Fibroblast of lung (primary cell): ENCODE measurements at regions not wholly inside any gene's neighbourhood (a gene's known extent, or its start where the extent isn't known, plus 50 kb on each side); places are given as distances from the start of the nearest gene placed in this dataset.

ENCODE experiments used
- DNase-seq, 2 donors: peaks; one replicate each; pipeline versions ENCODE4 v3.0.0 to v3.0.0-alpha.2; 2010; ENCODE audit warnings: low read depth in 2 of 2
- H2AFZ ChIP-seq: 2 replicates; pipeline ENCODE4 v1.5.1; 2012; ENCODE audit warnings: low read length, control low read depth, inconsistent platforms
- H3K27ac ChIP-seq: 2 replicates; pipeline ENCODE4 v1.5.1; 2011; ENCODE audit warnings: low read length, control low read depth; ENCODE audit not compliant: insufficient read depth
- H3K27me3 ChIP-seq: 2 replicates; pipeline ENCODE4 v1.5.1; 2011; ENCODE audit warnings: mild to moderate bottlenecking, low read length; ENCODE audit not compliant: control insufficient read depth, insufficient read depth
- H3K36me3 ChIP-seq: 2 replicates; pipeline ENCODE4 v1.5.1; 2011; ENCODE audit warnings: low read length; ENCODE audit not compliant: control insufficient read depth, insufficient read depth
- H3K4me1 ChIP-seq: 2 replicates; pipeline ENCODE4 v1.5.1; 2011; ENCODE audit warnings: low read length; ENCODE audit not compliant: control insufficient read depth, insufficient read depth; ENCODE audit errors: extremely low read depth
- H3K4me2 ChIP-seq: 2 replicates; pipeline ENCODE4 v1.5.1; 2011; ENCODE audit warnings: low read length, control low read depth; ENCODE audit not compliant: insufficient read depth; ENCODE audit errors: extremely low read depth
- H3K4me3 ChIP-seq, 4 experiments: fragments of 200-600 bp in 1 of 4; sonication (generic) in 1 of 4; replicated peaks in 1 of 4; 2 replicates each; pipeline ENCODE4 v1.5.1; 2011 to 2016; ENCODE audit warnings: low read length in 4 of 4, low read depth in 3 of 4, mild to moderate bottlenecking in 3 of 4, control low read depth in 2 of 4, inconsistent platforms in 1 of 4, mixed read lengths in 1 of 4; ENCODE audit not compliant: insufficient read depth in 1 of 4; ENCODE audit errors: control extremely low read depth in 1 of 4
- H3K79me2 ChIP-seq: 2 replicates; pipeline ENCODE4 v1.5.1; 2012; ENCODE audit warnings: mild to moderate bottlenecking, low read length, inconsistent platforms; ENCODE audit not compliant: control insufficient read depth, insufficient read depth
- H3K9ac ChIP-seq: 2 replicates; pipeline ENCODE4 v1.5.1; 2011; ENCODE audit warnings: mild to moderate bottlenecking, low read length, control low read depth; ENCODE audit not compliant: insufficient read depth
- H3K9me3 ChIP-seq: 2 replicates; pipeline ENCODE4 v1.5.1; 2012; ENCODE audit warnings: low read depth, low read length; ENCODE audit not compliant: control insufficient read depth, insufficient read depth
- H4K20me1 ChIP-seq: 2 replicates; pipeline ENCODE4 v1.5.1; 2011; ENCODE audit warnings: low read length; ENCODE audit not compliant: control insufficient read depth, insufficient read depth; ENCODE audit errors: extremely low read depth
- CTCF ChIP-seq, 2 donors: IDR thresholded peaks in 1 of 2; conservative IDR thresholded peaks in 1 of 2; 1 replicate in 1 of 2; 2 replicates in 1 of 2; pipeline ENCODE4 v1.5.1; 2011 to 2012; ENCODE audit warnings: low read length in 2 of 2, control low read depth in 1 of 2, inconsistent platforms in 1 of 2, low read depth in 1 of 2, mild to moderate bottlenecking in 1 of 2
- EZH2 ChIP-seq: IDR thresholded peaks from 2 replicates; pipeline ENCODE4 v1.5.1; 2012; ENCODE audit warnings: low read length, control low read depth, mild to moderate bottlenecking; ENCODE audit errors: missing control alignments

DNA sequence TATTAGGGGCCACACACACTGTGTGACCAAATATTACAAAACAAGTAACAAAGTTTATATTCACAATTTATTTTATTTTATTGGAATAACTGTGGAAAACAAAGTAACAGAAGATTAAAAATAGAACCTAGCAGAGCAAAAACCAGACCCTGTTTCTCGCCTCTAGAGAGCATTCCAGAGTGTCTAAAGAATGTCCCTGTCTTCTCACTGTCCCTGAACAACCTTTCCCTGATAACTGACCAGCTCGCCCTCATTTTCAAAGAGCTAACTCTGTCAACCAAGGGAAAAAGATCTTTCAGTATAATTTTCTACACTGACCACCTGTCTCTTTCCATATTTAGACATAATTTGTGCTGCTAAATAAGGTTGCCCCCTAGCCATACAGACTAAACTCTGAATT is 646.9 kb downstream of the USP25 start:
- H4K20me1 ChIP-seq: no peaks in the 10 kb centered on the region
- H3K9ac ChIP-seq: no peak overlapping the region

GRCh38 chr21:16377120-16377658 is 647.4 kb downstream of the USP25 start:
- H2AFZ ChIP-seq: no peak overlapping the region
- no peaks in the 10 kb centered on the region for H3K4me1 ChIP-seq
- no peaks in the 10 kb centered on the region for H3K79me2 ChIP-seq
- no peaks in the 10 kb centered on the region for H3K36me3 ChIP-seq
- no peaks in the 10 kb centered on the region for H3K9me3 ChIP-seq
- TF ChIP-seq EZH2 (no peak), CTCF (conservative IDR thresholded peaks at IDR 0.05 in 1 of 2, IDR thresholded peaks at IDR 0.05 in 1 of 2; ENCODE audit: low read depth in 1 of 2, low read length in 2 of 2) (no peak)
- H3K27ac ChIP-seq: no peak overlapping the region
- no peak overlapping the region for H3K4me2 ChIP-seq
- no peak overlapping the region for H3K9ac ChIP-seq
- H3K4me3 ChIP-seq: no peak overlapping the region
- no peaks in the 10 kb centered on the region for H3K27me3 ChIP-seq
- DNase-seq: peak in 1 of 2 donors; percentile 73
- no peaks in the 10 kb centered on the region for H4K20me1 ChIP-seq

More for the DNA sequence above, 646.9 kb downstream of the USP25 start:
- Histone ChIP-seq H3K27me3 (no peaks in the 10 kb centered on the region), H3K27ac (no peak overlapping the region), H3K36me3 (no peaks in the 10 kb centered on the region), H2AFZ (no peak overlapping the region), H3K4me1 (no peaks in the 10 kb centered on the region), H3K79me2 (no peaks in the 10 kb centered on the region), H3K9me3 (no peaks in the 10 kb centered on the region), H3K4me3 (no peak overlapping the region), H3K4me2 (no peak overlapping the region)
- TF ChIP-seq EZH2 (no peak), CTCF (conservative IDR thresholded peaks at IDR 0.05 in 1 of 2, IDR thresholded peaks at IDR 0.05 in 1 of 2; ENCODE audit: low read depth in 1 of 2, low read length in 2 of 2) (no peak)
- no peak for DNase-seq

- Histone ChIP-seq H3K4me1 (no peaks in the 10 kb centered on the region), H3K4me3 (no peak overlapping the region), H3K79me2 (no peaks in the 10 kb centered on the region), H2AFZ (no peak overlapping the region), H4K20me1 (no peaks in the 10 kb centered on the region), H3K9me3 (no peaks in the 10 kb centered on the region), H3K27ac (no peak overlapping the region), H3K36me3 (no peaks in the 10 kb centered on the region), H3K27me3 (no peaks in the 10 kb centered on the region), H3K4me2 (no peak overlapping the region), H3K9ac (no peak overlapping the region)
- TF ChIP-seq CTCF (conservative IDR thresholded peaks at IDR 0.05 in 1 of 2, IDR thresholded peaks at IDR 0.05 in 1 of 2; ENCODE audit: low read depth in 1 of 2, low read length in 2 of 2) (no peak), EZH2 (no peak)
- DNase-seq: peak; percentile 2 to 27
These were observed 648.1 kb downstream of the USP25 start for GRCh38 chr21:16377857-16378256.
